ENCODE measurements at regions not wholly inside any gene's neighbourhood (a gene's known extent, or its start where the extent isn't known, plus 50 kb on each side); places are given as distances from the start of the nearest gene placed in this dataset.

- DNase-seq (ENCODE audit: low spot score) = no peak
Measured at GRCh38 chr1:195828325-195828724, 779.9 kb downstream of the KCNT2 start.

- DNase-seq (ENCODE audit: low spot score) = no peak
Measured at GRCh38 chr1:195820925-195821324, 787.3 kb downstream of the KCNT2 start.

DNA sequence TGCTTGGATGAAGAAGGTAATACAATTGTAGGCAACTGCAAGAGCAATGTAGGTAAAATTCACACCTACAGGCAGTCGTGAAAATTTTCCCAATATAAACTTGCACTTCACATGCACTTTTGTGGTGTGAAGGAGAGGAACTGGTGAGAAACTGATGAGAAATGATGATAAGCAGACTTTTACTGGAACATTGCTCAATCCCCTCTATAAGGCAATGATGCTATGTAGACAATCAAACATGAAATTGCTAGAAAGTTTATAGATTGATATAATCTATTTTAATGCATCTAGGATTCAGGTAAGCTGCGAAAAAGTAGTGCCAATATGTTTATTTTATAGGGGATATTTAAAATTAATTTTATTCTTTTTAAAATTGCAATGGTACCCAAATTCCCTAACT lies 802.2 kb downstream of the KCNT2 start:
- no peak for DNase-seq (ENCODE audit: low spot score)

DNA sequence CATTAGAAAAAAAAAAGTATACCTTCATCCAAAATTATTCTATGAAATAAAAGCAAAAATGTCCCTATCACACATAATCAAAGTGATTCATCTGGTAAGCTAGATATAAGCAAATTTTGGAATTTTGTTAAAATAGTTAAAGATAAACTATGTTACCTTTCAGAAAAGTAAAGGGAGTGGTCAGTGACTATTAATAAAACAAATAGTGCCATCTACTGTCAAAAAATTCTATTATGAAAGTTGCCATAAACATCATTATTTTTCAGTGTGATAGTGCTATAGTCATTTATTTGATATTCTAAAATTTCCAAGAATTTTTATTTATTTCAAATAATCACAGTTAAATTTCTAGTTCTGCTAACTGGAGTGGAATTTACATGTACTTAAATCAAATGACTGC lies 803.7 kb downstream of the KCNT2 start:
- no peak for DNase-seq (ENCODE audit: low spot score)

GRCh38 chr1:195799016-195799415 lies 809.2 kb downstream of the KCNT2 start:
- DNase-seq (ENCODE audit: low spot score) = no peak

- no peak for DNase-seq (ENCODE audit: low spot score)
Measured at GRCh38 chr1:195794225-195794624, 814.0 kb downstream of the KCNT2 start.

DNA sequence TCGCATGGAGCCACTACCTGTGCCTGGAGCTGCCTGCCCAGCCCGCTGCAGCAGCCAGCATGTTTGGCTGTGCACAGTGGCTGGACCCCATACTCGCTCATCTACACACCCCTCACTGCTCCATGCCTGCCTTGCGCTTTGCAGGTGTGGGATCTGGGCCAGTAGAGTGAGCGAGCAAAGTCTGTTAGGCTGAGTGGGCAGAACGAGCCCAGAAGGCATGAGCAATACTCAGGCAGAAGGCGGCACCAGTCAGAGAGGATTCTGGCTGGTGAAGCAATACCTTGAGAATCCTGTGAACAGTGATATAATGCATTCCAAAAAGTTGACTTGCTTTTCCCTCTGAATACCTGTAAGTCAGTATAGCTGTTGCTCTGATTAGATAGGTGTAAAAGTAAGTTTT lies 816.4 kb downstream of the KCNT2 start:
- DNase-seq (ENCODE audit: low spot score) = no peak

DNA sequence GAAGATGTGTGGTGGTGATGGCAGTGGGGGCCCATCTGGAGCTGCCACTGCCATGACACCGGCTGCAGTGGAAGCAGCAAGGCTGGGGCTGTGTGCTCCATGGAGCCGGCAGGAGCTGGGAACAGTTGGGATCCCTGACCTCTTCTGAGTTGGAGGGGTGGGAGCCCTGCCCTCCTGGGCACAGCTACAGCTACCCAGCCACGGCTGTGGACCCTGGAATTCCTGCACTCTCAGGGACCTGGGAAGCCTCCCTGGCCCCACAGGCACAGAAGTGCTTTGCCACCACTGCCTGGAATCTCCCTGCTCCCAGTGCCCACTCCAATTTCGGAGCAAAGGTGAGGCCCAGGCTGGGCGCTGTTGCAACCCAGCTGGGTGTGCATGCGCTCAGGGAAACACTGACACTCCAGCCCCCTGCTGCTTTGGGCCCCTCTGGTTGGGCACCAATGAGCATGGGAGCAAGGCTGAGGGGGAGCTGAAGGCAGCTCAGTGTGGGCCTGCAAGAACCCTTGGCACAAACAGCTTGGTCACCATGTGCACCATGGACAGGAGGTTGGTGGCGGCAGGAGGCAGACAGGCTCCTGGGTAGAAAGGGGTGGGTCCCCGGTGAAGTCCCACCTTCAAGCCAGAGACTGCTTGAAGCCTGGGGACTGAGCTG lies 817.6 kb downstream of the KCNT2 start:
- DNase-seq (ENCODE audit: low spot score) = no peak

DNA sequence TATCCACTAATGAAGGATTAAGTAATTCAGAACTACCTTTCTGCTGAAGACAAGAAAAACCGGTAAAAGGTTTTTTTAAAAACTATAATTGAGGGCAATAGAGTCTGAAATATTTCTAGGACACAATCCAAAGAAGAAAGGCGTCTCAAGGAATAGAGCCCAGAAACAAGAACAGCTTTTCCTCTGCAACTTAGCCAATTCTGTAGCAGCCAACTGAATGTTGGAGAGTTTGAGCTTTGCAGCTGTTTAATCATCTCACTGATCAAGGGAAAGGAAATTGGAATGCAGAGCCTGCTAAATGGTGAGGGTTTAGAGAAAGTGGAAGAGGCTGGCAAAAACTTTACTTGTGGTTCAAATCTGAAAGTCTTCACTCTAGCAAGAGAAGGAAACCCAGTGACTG lies 818.9 kb downstream of the KCNT2 start:
- no peak for DNase-seq (ENCODE audit: low spot score)

GRCh38 chr1:195788721-195789120 lies 819.5 kb downstream of the KCNT2 start:
- no peak for DNase-seq (ENCODE audit: low spot score)

GRCh38 chr1:195785830-195786229 lies 822.4 kb downstream of the KCNT2 start:
- no peak for DNase-seq (ENCODE audit: low spot score)

DNA sequence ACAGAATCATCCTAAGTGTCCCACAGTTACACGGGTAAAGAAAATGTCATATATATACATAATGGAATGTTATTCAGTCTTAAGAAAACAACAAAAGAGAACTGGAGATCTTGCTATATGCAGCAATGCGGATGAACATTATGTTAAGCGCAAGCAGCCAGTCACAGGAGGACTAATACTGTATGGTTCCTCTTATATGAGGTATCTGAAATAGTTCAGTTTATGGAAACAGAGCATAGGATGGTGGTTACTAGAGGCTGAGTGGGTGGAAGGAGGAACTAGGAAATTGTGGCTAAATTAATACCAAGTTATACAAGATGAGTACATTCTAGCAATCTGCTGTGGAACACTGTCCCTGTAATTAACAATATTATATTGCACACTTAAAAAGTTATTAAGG lies 834.3 kb downstream of the KCNT2 start:
- DNase-seq (ENCODE audit: low spot score) = no peak

DNA sequence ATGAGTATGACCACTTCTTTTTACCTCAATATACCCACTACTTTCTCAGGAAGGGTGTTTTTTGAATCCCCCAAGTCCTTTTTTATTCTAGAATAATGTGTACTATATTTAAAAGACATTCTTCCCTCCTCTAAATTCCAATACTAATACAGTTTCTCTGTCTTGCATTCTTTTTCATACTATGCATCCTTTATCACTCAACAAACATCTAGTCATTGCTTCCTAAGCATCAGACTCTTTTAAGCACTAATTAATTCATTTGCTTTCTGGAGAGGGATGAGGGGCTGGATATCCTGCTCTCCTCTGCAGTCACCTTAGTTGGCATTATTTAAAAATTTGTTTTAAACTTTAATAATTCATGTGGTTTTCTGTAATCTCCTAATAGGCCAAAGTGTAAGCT lies 838.8 kb downstream of the KCNT2 start:
- no peak for DNase-seq (ENCODE audit: low spot score)

DNA sequence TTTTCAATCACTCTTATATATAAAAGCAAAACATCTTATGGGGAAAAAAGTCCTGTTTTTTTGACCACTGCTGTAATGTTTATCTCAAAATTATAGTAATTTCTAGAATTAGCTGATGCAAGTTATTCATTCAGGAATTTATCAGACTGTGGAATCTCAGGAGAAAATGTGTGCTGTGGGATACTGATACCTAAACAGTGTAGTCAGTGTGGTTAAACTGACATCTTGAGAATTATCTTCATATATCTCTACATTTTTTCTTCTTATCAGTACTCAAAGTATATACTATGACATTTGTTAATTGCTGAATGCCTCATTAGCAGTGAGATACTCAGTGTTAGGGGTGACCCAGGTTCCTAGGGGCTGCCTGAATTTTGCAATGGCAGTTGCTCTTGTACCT lies 839.3 kb downstream of the KCNT2 start:
- DNase-seq (ENCODE audit: low spot score) = no peak

- DNase-seq (ENCODE audit: low spot score) = no peak
Measured at GRCh38 chr1:195768377-195768776, 839.9 kb downstream of the KCNT2 start.

DNA sequence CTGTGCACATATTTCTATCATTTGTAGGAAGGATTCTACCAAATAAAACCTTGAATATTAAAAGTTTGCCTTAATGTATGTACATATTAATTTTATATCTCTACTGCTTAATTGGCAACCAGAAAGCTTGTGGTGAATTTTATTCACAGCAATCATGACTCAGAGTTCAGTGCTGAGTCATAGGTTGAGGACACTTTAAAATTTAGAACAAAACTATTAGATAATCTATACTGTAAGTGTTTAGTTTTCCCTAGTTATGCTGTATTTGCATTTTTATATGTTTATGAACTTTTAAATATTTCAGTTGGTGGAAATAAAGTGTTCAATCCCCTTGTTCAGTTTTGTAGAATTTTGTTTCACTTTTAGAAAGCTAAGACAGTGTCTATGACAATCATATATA lies 841.5 kb downstream of the KCNT2 start:
- no peak for DNase-seq (ENCODE audit: low spot score)

DNA sequence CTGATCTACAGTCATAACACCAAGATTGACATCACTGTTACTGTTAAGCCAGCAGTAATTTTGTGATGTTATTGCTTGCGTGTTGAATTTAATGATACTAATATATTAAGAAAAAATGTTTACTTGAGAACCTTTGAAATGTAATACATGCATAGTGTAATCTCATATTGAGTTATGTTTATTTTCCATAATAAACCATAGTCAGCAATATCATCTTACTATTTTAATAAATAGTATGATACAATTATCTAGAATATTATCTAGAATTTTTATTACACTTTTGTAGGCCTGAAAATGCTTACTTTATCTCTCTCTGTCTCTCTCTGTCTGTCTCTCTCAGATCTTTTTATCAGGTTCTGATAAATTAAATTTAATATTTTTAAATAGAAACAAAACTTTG lies 843.1 kb downstream of the KCNT2 start:
- no peak for DNase-seq (ENCODE audit: low spot score)

GRCh38 chr1:195763907-195764374 lies 844.3 kb downstream of the KCNT2 start:
- no peak for DNase-seq (ENCODE audit: low spot score)

DNA sequence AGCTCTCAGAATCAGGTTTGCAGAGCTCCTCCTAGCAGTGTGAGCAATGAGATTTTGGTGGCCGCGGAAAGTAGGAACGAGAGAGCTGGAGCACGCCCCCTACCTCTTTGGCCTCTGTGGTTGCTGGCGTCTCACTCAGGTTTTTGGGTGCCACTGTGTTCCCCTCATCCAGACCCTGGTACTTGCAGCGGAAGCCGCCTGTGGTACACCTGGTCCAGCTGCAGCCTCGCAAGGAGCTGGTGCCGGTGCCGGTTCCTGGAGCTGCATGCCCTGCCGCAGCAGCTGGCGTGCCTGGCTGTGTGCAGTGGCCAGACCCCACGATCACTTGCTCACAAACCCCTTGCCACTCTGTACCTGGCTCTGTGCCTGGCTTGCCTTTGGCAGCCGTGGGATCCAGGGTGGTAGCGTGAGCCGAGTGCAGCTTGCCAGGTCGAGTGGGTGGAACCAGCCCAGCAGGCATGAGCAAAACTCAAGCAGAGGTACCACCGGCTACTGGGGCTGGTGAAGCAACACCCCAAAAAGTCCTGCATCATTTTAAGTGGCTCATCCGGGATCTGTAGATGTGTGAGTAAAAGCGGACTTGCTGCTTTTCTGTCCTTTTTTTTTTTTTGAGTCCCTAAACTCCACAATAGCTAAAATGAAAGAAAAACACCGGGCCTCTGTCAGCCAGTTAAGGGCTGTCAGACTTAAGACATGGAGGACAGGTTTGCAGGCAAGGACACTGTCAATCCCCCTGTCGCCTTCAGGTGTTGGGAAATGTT lies 844.9 kb downstream of the KCNT2 start:
- no peak for DNase-seq (ENCODE audit: low spot score)

DNA sequence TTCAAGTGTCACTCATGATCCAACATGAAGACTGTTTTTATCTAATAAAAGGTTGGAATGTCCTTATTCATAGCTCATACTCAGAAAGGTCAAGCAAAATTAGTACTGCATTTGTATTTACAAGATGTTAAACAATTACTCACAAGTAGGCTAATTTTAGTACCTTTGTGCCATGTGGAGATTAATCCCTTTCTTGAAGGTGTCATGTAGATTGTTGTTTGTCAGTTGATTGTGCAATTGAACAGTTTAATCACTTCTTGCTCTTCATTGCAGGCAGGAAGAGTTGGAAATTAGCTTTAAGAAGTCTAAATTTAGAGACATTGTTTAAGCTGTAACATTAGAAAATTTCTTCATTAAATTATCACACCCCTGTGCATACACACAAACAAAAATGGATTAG lies 847.1 kb downstream of the KCNT2 start:
- no peak for DNase-seq (ENCODE audit: low spot score)

DNA sequence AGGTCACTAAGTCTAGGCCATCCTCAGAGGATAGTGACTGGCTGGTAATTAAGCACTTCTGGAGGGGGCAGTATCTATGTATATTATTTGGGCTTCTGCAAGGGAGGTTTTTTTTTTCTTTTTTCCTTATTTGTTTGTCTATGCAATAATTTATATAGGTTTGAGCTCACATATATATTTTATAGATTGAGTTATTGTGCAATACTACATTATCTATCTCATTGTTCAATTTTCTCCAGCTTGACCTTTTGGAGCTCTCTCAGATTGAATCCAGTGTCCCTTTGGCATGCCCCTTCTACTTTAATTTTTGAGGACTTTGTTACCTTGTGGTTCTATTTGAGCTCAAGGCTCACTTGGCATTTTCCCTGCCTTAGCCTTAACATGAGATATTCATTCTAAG lies 852.1 kb downstream of the KCNT2 start:
- DNase-seq (ENCODE audit: low spot score) = no peak

GRCh38 chr1:195754874-195755273 lies 853.4 kb downstream of the KCNT2 start:
- DNase-seq (ENCODE audit: low spot score) = no peak

GRCh38 chr1:195754303-195754702 lies 853.9 kb downstream of the KCNT2 start:
- no peak for DNase-seq (ENCODE audit: low spot score)

DNA sequence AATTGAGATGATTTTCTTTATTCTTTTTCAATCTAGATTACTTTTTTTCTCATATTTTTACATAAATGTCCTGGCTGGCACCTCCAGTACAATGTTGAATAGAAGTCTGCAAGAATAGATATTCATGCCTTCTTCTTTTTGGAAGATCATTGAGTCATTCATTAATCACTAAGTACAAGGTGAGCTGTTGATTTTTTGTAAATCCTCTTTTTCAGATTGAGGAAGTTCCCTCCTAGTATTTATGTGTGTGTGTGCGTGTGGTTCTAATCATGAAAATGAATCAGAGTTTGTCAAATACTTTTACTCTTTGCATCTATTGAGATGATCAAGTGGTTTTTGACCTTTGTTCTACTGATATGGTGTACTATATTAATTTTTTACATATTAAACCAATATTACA lies 859.3 kb downstream of the KCNT2 start:
- DNase-seq (ENCODE audit: low spot score) = no peak
